AG20443 (cell line): ENCODE measurements at regions not wholly inside any gene's neighbourhood (a gene's known extent, or its start where the extent isn't known, plus 50 kb on each side); places are given as distances from the start of the nearest gene placed in this dataset.

Source experiments
- DNase-seq: peaks from one replicate; pipeline ENCODE4 v3.0.0; 2012; ENCODE audit warnings: low spot score, mixed read lengths

DNA sequence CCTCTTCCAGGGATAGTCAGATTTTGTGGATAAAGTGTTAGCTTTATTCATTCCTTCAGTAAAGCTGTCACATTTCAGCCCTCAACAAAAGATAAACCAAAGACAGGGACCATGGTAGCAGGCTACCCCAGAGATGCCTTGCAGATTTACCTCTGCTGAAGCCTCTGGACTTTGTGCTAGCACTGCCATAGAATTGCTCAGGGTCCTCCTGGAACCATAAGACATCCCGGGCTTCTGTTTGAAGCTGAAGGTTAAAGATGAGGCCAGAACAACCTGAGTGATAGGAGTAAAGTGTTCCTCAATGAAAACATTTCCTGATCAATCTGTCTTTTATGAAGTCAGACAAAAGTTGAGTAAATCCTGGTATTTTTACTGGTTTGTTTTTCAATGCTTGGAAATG, 57.5 kb upstream of the ARL15 start:
- no peak for DNase-seq

DNA sequence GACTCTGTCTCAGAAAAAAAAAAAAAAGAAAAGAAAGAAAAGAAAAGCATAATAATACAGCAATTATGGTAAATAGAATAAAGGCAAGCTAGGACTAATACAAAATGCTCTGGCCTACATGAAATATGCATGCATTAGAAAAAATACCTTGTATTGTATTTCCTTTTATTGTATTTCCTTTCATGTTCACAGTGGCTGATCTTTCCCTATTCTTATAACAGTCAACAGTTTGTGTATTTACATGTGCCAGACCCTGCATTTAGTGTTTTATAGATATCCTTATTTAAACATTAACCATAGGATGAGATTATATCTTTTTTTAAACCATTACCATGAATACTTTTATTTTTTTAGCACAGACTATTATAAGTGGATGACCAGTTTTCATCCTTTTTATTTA, 56.3 kb upstream of the ARL15 start:
- no peak for DNase-seq

DNA sequence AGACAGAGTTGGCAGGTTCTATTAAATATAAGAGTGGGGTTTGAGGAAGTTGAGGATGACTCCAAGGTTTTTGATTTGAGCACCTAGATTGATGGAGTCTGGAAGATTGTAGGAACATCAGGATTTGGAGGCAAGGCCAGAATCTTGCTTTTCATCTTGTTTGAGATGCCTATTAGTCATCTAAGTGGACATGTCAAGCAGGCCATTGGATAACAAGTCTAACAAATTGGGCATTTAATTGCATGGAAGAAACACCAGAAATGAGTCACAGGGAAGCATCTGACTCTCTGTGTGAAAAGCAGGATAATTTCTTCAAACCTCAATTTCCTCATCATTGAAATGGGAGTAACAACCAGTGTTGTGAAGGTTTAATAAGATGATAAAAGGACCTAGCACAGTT, 53.3 kb upstream of the ARL15 start:
- no peak for DNase-seq

DNA sequence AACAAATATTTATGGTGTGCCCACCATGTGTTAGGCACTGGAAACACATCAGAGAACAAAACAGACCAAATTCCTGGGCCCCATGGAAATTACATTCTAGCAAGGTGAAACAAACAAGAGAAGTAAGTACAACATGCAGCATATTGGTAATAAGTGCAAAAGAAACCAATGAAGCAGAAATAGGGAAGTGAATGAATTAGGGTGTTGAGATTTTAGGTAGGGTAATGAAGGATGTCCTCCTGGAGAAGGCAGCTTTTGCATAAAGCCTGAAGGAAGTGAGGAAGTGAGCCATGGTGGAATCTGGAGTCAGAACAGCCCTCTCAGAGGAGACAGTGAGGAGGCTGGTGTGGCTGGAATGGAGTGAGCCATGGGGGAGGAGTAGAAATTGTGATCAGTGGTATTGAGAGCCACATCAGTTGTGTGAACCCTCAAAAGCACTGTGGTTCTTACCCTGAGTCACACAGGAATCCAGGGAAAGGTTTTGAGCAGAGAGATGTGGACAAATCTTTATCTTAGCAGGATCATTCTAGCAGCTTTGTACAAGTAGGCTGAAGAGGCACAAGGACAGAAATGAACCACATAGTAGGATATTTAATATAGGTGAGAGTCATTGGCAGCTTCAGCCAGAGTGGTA, 52.7 kb upstream of the ARL15 start:
- DNase-seq = peak; percentile 34

DNA sequence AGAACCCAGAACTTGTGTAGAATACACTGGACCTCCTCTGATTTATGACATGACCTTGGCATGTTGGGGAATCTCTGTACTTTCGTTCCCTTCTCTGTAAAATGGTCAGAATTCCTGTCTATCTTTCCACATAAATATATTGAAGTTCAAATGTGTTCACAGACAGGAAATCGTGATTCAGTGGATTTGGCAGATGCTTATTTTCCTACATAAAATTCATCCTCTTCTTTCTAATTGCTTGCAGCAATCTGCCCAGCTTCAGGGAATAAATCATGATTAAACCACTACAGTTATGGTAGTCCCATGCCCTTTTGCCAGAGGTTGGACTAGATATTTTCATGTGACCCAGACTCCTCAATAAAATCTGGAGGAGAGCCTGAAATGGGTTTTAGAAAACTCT, 52.1 kb upstream of the ARL15 start:
- DNase-seq = peak; percentile 45

DNA sequence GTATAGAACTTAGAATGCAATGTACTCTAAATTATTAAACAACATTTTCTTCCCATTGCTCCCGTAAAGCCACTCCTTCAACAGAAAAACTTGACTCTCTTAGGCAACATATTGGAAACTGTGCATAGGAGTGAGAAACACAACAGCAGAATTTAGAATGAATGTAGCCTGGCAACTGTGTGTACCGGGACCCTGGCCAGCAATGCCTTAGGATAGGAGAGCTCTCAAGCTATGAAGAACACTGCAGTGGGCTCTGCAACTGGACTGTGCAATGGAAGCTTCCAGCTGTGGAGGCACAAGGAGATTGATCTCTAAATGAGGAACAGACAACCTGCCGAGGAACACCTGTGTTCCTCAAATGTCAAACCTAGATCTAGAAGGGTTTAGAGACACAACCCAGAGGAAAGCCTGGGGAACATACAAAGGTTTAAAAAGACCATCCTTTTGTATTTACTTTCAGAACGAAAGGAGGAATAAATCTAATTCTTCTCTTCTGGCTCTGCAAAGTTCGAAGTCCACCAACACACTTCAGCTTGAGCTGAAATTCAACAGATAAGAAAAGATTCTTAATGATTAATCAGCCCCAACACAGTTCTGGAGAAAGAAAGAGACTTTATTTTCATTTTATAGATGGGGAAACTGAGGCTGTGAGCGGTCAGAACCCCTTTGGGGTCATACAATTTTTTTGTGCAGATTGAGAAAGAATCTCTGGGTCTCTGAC, 51.5 kb upstream of the ARL15 start:
- DNase-seq = no peak

DNA sequence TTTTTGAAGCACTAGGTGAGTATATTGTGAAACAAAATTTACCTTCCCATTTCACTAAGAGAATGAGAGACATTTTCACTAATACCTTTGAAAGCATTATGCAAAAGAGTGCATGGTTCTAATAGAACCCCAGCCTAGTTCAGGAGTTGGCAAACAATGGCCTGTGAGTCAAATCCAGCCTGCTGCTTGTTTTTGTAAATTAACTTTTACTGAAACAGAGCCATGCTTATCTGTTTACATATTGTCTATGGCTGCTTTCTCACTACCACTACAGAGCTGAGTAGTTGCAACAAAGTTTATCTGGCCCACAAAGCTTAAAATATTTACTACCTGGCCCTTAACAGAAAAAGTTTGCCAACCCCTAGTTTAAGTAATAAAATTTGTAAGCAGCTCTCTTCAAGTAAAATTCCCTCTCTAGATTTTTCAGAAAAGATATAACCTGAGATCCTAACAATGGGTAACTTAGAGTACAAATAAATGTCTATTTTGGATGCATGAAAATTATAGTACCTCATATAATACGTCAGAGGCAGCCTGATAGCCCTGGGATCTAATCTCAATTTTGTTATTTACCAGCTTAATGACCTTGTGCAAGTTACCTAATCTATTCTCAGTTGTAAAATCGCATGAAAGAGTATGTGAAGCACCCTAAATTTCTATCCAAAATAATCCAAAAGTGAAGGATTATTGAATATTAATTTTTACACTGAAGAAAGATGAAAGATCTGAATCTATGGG, 50.7 kb upstream of the ARL15 start:
- DNase-seq = no peak
